ENCODE measurements at regions not wholly inside any gene's neighbourhood (a gene's known extent, or its start where the extent isn't known, plus 50 kb on each side); places are given as distances from the start of the nearest gene placed in this dataset.

- H2AK5ac ChIP-seq (ENCODE audit: low read depth, low read length), result no peak overlapping the region
- H3K9me3 ChIP-seq (replicated peaks in 1 of 2; ENCODE audit: control insufficient read depth in 2 of 2, insufficient read depth in 1 of 2, low read depth in 1 of 2, low read length in 2 of 2), result no peaks in the 10 kb centered on the region
- H2BK15ac ChIP-seq (ENCODE audit: low read length), result no peak overlapping the region
- no peak overlapping the region for H3K4me3 ChIP-seq (ENCODE audit: low read length in 2 of 2)
- peak overlapping the region; percentile 30 for H3K9ac ChIP-seq (ENCODE audit: low read depth, low read length, poor library complexity)
- no peak overlapping the region for H3K23ac ChIP-seq (ENCODE audit: low read depth, low read length, poor library complexity)
- H3K4ac ChIP-seq (ENCODE audit: low read length), result no peak overlapping the region
- H3K27ac ChIP-seq (replicated peaks; ENCODE audit: low read length), result no peak overlapping the region
- no peaks in the 10 kb centered on the region for H3K27me3 ChIP-seq (ENCODE audit: control insufficient read depth in 3 of 3, insufficient read depth in 3 of 3, low read depth in 1 of 3, low read length in 3 of 3)
- no peak overlapping the region for H2BK120ac ChIP-seq (ENCODE audit: low read depth, low read length)
- H2AFZ ChIP-seq (ENCODE audit: low read length), result no peak overlapping the region
- peaks cover 2% of the 10 kb centered on the region for H3K79me1 ChIP-seq (ENCODE audit: low read depth, low read length)
- no peak overlapping the region for H4K91ac ChIP-seq (ENCODE audit: low read depth, low read length, poor library complexity)
- H3K14ac ChIP-seq (ENCODE audit: low read length), result no peak overlapping the region
- H3K4me2 ChIP-seq (ENCODE audit: insufficient read depth, low read length, poor library complexity, severe bottlenecking), result no peak overlapping the region
- no CpG with 5 or more reads among the region's 1 CpG for WGBS, 2 donors (ENCODE audit: extremely low coverage in 2 of 2, insufficient read length in 2 of 2, insufficient replicate concordance in 1 of 2)
- no peaks in the 10 kb centered on the region for H3K36me3 ChIP-seq (replicated peaks in 1 of 2; ENCODE audit: control insufficient read depth in 2 of 2, insufficient read depth in 2 of 2, low read length in 2 of 2)
- no peak overlapping the region for H2BK5ac ChIP-seq (ENCODE audit: low read length)
- no peak overlapping the region for H2BK12ac ChIP-seq (ENCODE audit: low read length)
- H3K18ac ChIP-seq (ENCODE audit: low read length), result no peak overlapping the region
- H4K8ac ChIP-seq (ENCODE audit: low read depth, low read length), result no peak overlapping the region
- no peak for DNase-seq (ENCODE audit: low spot score)
- no peaks in the 10 kb centered on the region for H3K4me1 ChIP-seq (ENCODE audit: control insufficient read depth in 2 of 2, insufficient read depth in 1 of 2, low read depth in 1 of 2, low read length in 2 of 2)
These were observed 270.3 kb upstream of the GRIA3 start for GRCh38 chrX:122913764-122914163.

GRCh38 chrX:122914256-122914655 is 269.8 kb upstream of the GRIA3 start:
- H3K23ac ChIP-seq (ENCODE audit: low read depth, low read length, poor library complexity), result no peak overlapping the region
- WGBS, 2 donors (ENCODE audit: extremely low coverage in 2 of 2, insufficient read length in 2 of 2, insufficient replicate concordance in 1 of 2), result no CpG with 5 or more reads among the region's 5 CpGs
- H2AK5ac ChIP-seq (ENCODE audit: low read depth, low read length), result no peak overlapping the region
- no peak overlapping the region for H2AFZ ChIP-seq (ENCODE audit: low read length)
- H3K36me3 ChIP-seq (replicated peaks in 1 of 2; ENCODE audit: control insufficient read depth in 2 of 2, insufficient read depth in 2 of 2, low read length in 2 of 2), result no peaks in the 10 kb centered on the region
- H2BK120ac ChIP-seq (ENCODE audit: low read depth, low read length), result no peak overlapping the region
- no peak overlapping the region for H2BK5ac ChIP-seq (ENCODE audit: low read length)
- no peak overlapping the region for H2BK12ac ChIP-seq (ENCODE audit: low read length)
- H3K14ac ChIP-seq (ENCODE audit: low read length), result no peak overlapping the region
- no peaks in the 10 kb centered on the region for H3K4me1 ChIP-seq (ENCODE audit: control insufficient read depth in 2 of 2, insufficient read depth in 1 of 2, low read depth in 1 of 2, low read length in 2 of 2)
- H4K91ac ChIP-seq (ENCODE audit: low read depth, low read length, poor library complexity), result no peak overlapping the region
- H3K27me3 ChIP-seq (ENCODE audit: control insufficient read depth in 3 of 3, insufficient read depth in 3 of 3, low read depth in 1 of 3, low read length in 3 of 3), result no peaks in the 10 kb centered on the region
- peaks cover 2% of the 10 kb centered on the region for H3K79me1 ChIP-seq (ENCODE audit: low read depth, low read length)
- no peak overlapping the region for H3K27ac ChIP-seq (replicated peaks; ENCODE audit: low read length)
- H3K9me3 ChIP-seq (replicated peaks in 1 of 2; ENCODE audit: control insufficient read depth in 2 of 2, insufficient read depth in 1 of 2, low read depth in 1 of 2, low read length in 2 of 2), result no peaks in the 10 kb centered on the region
- no peak overlapping the region for H3K4ac ChIP-seq (ENCODE audit: low read length)
- no peak overlapping the region for H3K18ac ChIP-seq (ENCODE audit: low read length)
- no peak overlapping the region for H3K4me2 ChIP-seq (ENCODE audit: insufficient read depth, low read length, poor library complexity, severe bottlenecking)
- H3K9ac ChIP-seq (ENCODE audit: low read depth, low read length, poor library complexity), result no peak overlapping the region
- no peak overlapping the region for H3K4me3 ChIP-seq (ENCODE audit: low read length in 2 of 2)
- DNase-seq (ENCODE audit: low spot score), result no peak
- no peak overlapping the region for H2BK15ac ChIP-seq (ENCODE audit: low read length)
- no peak overlapping the region for H4K8ac ChIP-seq (ENCODE audit: low read depth, low read length)

GRCh38 chrX:122934131-122934530 is 249.9 kb upstream of the GRIA3 start:
- Histone ChIP-seq H3K4me1 (ENCODE audit: control insufficient read depth in 2 of 2, insufficient read depth in 1 of 2, low read depth in 1 of 2, low read length in 2 of 2) (no peaks in the 10 kb centered on the region), H4K91ac (ENCODE audit: low read depth, low read length, poor library complexity) (no peak overlapping the region), H3K27ac (replicated peaks; ENCODE audit: low read length) (no peak overlapping the region), H3K4ac (ENCODE audit: low read length) (no peak overlapping the region), H3K9me3 (replicated peaks in 1 of 2; ENCODE audit: control insufficient read depth in 2 of 2, insufficient read depth in 1 of 2, low read depth in 1 of 2, low read length in 2 of 2) (no peaks in the 10 kb centered on the region), H2AK5ac (ENCODE audit: low read depth, low read length) (no peak overlapping the region), H2AFZ (ENCODE audit: low read length) (no peak overlapping the region), H3K36me3 (replicated peaks in 1 of 2; ENCODE audit: control insufficient read depth in 2 of 2, insufficient read depth in 2 of 2, low read length in 2 of 2) (no peaks in the 10 kb centered on the region), H3K4me2 (ENCODE audit: insufficient read depth, low read length, poor library complexity, severe bottlenecking) (no peak overlapping the region), H2BK5ac (ENCODE audit: low read length) (no peak overlapping the region), H3K23ac (ENCODE audit: low read depth, low read length, poor library complexity) (no peak overlapping the region), H2BK15ac (ENCODE audit: low read length) (no peak overlapping the region), H2BK120ac (ENCODE audit: low read depth, low read length) (no peak overlapping the region), H3K79me1 (ENCODE audit: low read depth, low read length) (no peaks in the 10 kb centered on the region), H3K4me3 (ENCODE audit: low read length in 2 of 2) (no peak overlapping the region), H2BK12ac (ENCODE audit: low read length) (no peak overlapping the region), H3K9ac (ENCODE audit: low read depth, low read length, poor library complexity) (no peak overlapping the region), H3K14ac (ENCODE audit: low read length) (no peak overlapping the region), H3K27me3 (ENCODE audit: control insufficient read depth in 3 of 3, insufficient read depth in 3 of 3, low read depth in 1 of 3, low read length in 3 of 3) (no peaks in the 10 kb centered on the region), H3K18ac (ENCODE audit: low read length) (no peak overlapping the region), H4K8ac (ENCODE audit: low read depth, low read length) (no peak overlapping the region)
- DNase-seq (ENCODE audit: low spot score), result no peak
- WGBS, 2 donors (ENCODE audit: extremely low coverage in 2 of 2, insufficient read length in 2 of 2, insufficient replicate concordance in 1 of 2), result no CpG with 5 or more reads among the region's 1 CpG

- H3K14ac ChIP-seq (ENCODE audit: low read length), result no peak overlapping the region
- no peak overlapping the region for H2AFZ ChIP-seq (ENCODE audit: low read length)
- no peaks in the 10 kb centered on the region for H3K79me1 ChIP-seq (ENCODE audit: low read depth, low read length)
- no peak overlapping the region for H3K4ac ChIP-seq (ENCODE audit: low read length)
- H3K4me2 ChIP-seq (ENCODE audit: insufficient read depth, low read length, poor library complexity, severe bottlenecking), result no peak overlapping the region
- WGBS, 2 donors (ENCODE audit: extremely low coverage in 2 of 2, insufficient read length in 2 of 2, insufficient replicate concordance in 1 of 2), result no CpG with 5 or more reads among the region's 1 CpG
- H3K9me3 ChIP-seq (replicated peaks in 1 of 2; ENCODE audit: control insufficient read depth in 2 of 2, insufficient read depth in 1 of 2, low read depth in 1 of 2, low read length in 2 of 2), result no peaks in the 10 kb centered on the region
- no peak for DNase-seq (ENCODE audit: low spot score)
- no peak overlapping the region for H2BK15ac ChIP-seq (ENCODE audit: low read length)
- no peak overlapping the region for H4K91ac ChIP-seq (ENCODE audit: low read depth, low read length, poor library complexity)
- no peaks in the 10 kb centered on the region for H3K4me1 ChIP-seq (ENCODE audit: control insufficient read depth in 2 of 2, insufficient read depth in 1 of 2, low read depth in 1 of 2, low read length in 2 of 2)
- H3K4me3 ChIP-seq (ENCODE audit: low read length in 2 of 2), result no peak overlapping the region
- no peak overlapping the region for H2AK5ac ChIP-seq (ENCODE audit: low read depth, low read length)
- H4K8ac ChIP-seq (ENCODE audit: low read depth, low read length), result no peak overlapping the region
- H3K23ac ChIP-seq (ENCODE audit: low read depth, low read length, poor library complexity), result no peak overlapping the region
- H2BK12ac ChIP-seq (ENCODE audit: low read length), result no peak overlapping the region
- H3K9ac ChIP-seq (ENCODE audit: low read depth, low read length, poor library complexity), result no peak overlapping the region
- no peaks in the 10 kb centered on the region for H3K36me3 ChIP-seq (replicated peaks in 1 of 2; ENCODE audit: control insufficient read depth in 2 of 2, insufficient read depth in 2 of 2, low read length in 2 of 2)
- no peak overlapping the region for H2BK5ac ChIP-seq (ENCODE audit: low read length)
- no peak overlapping the region for H3K27ac ChIP-seq (replicated peaks; ENCODE audit: low read length)
- no peak overlapping the region for H3K18ac ChIP-seq (ENCODE audit: low read length)
- no peak overlapping the region for H2BK120ac ChIP-seq (ENCODE audit: low read depth, low read length)
- no peaks in the 10 kb centered on the region for H3K27me3 ChIP-seq (ENCODE audit: control insufficient read depth in 3 of 3, insufficient read depth in 3 of 3, low read depth in 1 of 3, low read length in 3 of 3)
These were observed 243.9 kb upstream of the GRIA3 start for GRCh38 chrX:122940199-122940598.
